GM18907 (cell line): ENCODE measurements at regions not wholly inside any gene's neighbourhood (a gene's known extent, or its start where the extent isn't known, plus 50 kb on each side); places are given as distances from the start of the nearest gene placed in this dataset.
A peak's percentile ranks its signal among the peaks of the same experiment; 100 is the strongest.

ENCODE experiments used
- ATAC-seq: cut with Tn5 transposase; IDR thresholded peaks from one replicate; pipeline ENCODE4 v1.9.1; 2021; ENCODE audit warnings: mild to moderate bottlenecking, moderate library complexity; ENCODE audit not compliant: unreplicated experiment

GRCh38 chr2:150417278-150417677, 70.2 kb downstream of the RND3 start:
- no peak for ATAC-seq

GRCh38 chr2:150415022-150415421, 72.4 kb downstream of the RND3 start:
- no peak for ATAC-seq

GRCh38 chr2:150413910-150414309, 73.6 kb downstream of the RND3 start:
- ATAC-seq, result no peak

- no peak for ATAC-seq
These were observed 74.1 kb downstream of the RND3 start for GRCh38 chr2:150413366-150413765.

GRCh38 chr2:150410809-150411208, 76.7 kb downstream of the RND3 start:
- ATAC-seq, result no peak

- ATAC-seq, result no peak
These were observed 78.3 kb downstream of the RND3 start for GRCh38 chr2:150409196-150409595.

GRCh38 chr2:150404147-150404546, 83.3 kb downstream of the RND3 start:
- peak; percentile 32 for ATAC-seq

- ATAC-seq, result peak; percentile 93
These were observed 84.0 kb downstream of the RND3 start for GRCh38 chr2:150403457-150403856.

- ATAC-seq, result no peak
These were observed 84.5 kb downstream of the RND3 start for GRCh38 chr2:150402953-150403352.

- no peak for ATAC-seq
These were observed 86.6 kb downstream of the RND3 start for GRCh38 chr2:150400849-150401248.

- no peak for ATAC-seq
These were observed 94.9 kb downstream of the RND3 start for GRCh38 chr2:150392614-150393013.

- peak; percentile 62 for ATAC-seq
These were observed 95.7 kb downstream of the RND3 start for GRCh38 chr2:150391779-150392178.

GRCh38 chr2:150389447-150389846, 98.0 kb downstream of the RND3 start:
- no peak for ATAC-seq

GRCh38 chr2:150388289-150388625, 99.2 kb downstream of the RND3 start:
- ATAC-seq, result no peak

- no peak for ATAC-seq
These were observed 99.7 kb downstream of the RND3 start for GRCh38 chr2:150387586-150388288.

GRCh38 chr2:150385211-150385610, 102.3 kb downstream of the RND3 start:
- ATAC-seq, result no peak

GRCh38 chr2:150383587-150383986, 103.9 kb downstream of the RND3 start:
- ATAC-seq, result no peak

- ATAC-seq, result no peak
These were observed 108.3 kb downstream of the RND3 start for GRCh38 chr2:150379166-150379565.

- ATAC-seq, result no peak
These were observed 108.8 kb downstream of the RND3 start for GRCh38 chr2:150378686-150379085.

GRCh38 chr2:150376553-150377335, 110.7 kb downstream of the RND3 start:
- no peak for ATAC-seq

GRCh38 chr2:150375333-150375732, 112.1 kb downstream of the RND3 start:
- ATAC-seq, result no peak

- ATAC-seq, result no peak
These were observed 113.0 kb downstream of the RND3 start for GRCh38 chr2:150374492-150374891.
